NCI-H69 (cell line): ENCODE measurements at regions not wholly inside any gene's neighbourhood (a gene's known extent, or its start where the extent isn't known, plus 50 kb on each side); places are given as distances from the start of the nearest gene placed in this dataset.

Experiments used
- DNase-seq: peaks from one replicate; lab custom pipeline; 2025; lab: John Stamatoyannopoulos, UW

GRCh38 chr13:99822820-99823219 is 148.7 kb downstream of the ZIC5 start:
- DNase-seq: no peak

GRCh38 chr13:99821741-99822140 is 149.8 kb downstream of the ZIC5 start:
- no peak for DNase-seq

- peak; percentile 37 for DNase-seq
Observed at GRCh38 chr13:99819967-99820366, 151.6 kb downstream of the ZIC5 start.

GRCh38 chr13:99816321-99816720 is 155.2 kb downstream of the ZIC5 start:
- no peak for DNase-seq

GRCh38 chr13:99813336-99814095 is 158.1 kb downstream of the ZIC5 start:
- DNase-seq: peak; percentile 26

- no peak for DNase-seq
Observed at GRCh38 chr13:99812625-99813024, 158.9 kb downstream of the ZIC5 start.

GRCh38 chr13:99811067-99811700 is 160.4 kb downstream of the ZIC5 start:
- DNase-seq: peak; percentile 59

- no peak for DNase-seq
Observed at GRCh38 chr13:99809926-99810325, 161.6 kb downstream of the ZIC5 start.

- peak; percentile 52 for DNase-seq
Observed at GRCh38 chr13:99809496-99809895, 162.1 kb downstream of the ZIC5 start.

- no peak for DNase-seq
Observed at GRCh38 chr13:99808786-99809185, 162.8 kb downstream of the ZIC5 start.

- peak; percentile 84 for DNase-seq
Observed at GRCh38 chr13:99806671-99807070, 164.9 kb downstream of the ZIC5 start.

- peak; percentile 89 for DNase-seq
Observed at GRCh38 chr13:99805361-99805760, 166.2 kb downstream of the ZIC5 start.

GRCh38 chr13:99803141-99803540 is 168.4 kb downstream of the ZIC5 start:
- DNase-seq: no peak

GRCh38 chr13:99802416-99802815 is 169.2 kb downstream of the ZIC5 start:
- no peak for DNase-seq

- DNase-seq: peak; percentile 88
Observed at GRCh38 chr13:99800951-99801350, 170.6 kb downstream of the ZIC5 start.

GRCh38 chr13:99800011-99800410 is 171.6 kb downstream of the ZIC5 start:
- peak; percentile 86 for DNase-seq

- DNase-seq: peak; percentile 57
Observed at GRCh38 chr13:99798756-99799155, 172.8 kb downstream of the ZIC5 start.

- peak; percentile 98 for DNase-seq
Observed at GRCh38 chr13:99797691-99798090, 173.9 kb downstream of the ZIC5 start.

- DNase-seq: no peak
Observed at GRCh38 chr13:99796175-99796819, 175.3 kb downstream of the ZIC5 start.

GRCh38 chr13:99792079-99792921 is 179.3 kb downstream of the ZIC5 start:
- peak; percentile 56 for DNase-seq

GRCh38 chr13:99782669-99783068 is 188.9 kb downstream of the ZIC5 start:
- no peak for DNase-seq

- no peak for DNase-seq
Observed at GRCh38 chr13:99778500-99778899, 193.1 kb downstream of the ZIC5 start.
